GM21367 (cell line): ENCODE measurements at regions not wholly inside any gene's neighbourhood (a gene's known extent, or its start where the extent isn't known, plus 50 kb on each side); places are given as distances from the start of the nearest gene placed in this dataset.

ENCODE experiments used
- ATAC-seq: cut with Tn5 transposase; IDR thresholded peaks from one replicate; pipeline ENCODE4 v1.9.1; 2021; ENCODE audit not compliant: unreplicated experiment

DNA sequence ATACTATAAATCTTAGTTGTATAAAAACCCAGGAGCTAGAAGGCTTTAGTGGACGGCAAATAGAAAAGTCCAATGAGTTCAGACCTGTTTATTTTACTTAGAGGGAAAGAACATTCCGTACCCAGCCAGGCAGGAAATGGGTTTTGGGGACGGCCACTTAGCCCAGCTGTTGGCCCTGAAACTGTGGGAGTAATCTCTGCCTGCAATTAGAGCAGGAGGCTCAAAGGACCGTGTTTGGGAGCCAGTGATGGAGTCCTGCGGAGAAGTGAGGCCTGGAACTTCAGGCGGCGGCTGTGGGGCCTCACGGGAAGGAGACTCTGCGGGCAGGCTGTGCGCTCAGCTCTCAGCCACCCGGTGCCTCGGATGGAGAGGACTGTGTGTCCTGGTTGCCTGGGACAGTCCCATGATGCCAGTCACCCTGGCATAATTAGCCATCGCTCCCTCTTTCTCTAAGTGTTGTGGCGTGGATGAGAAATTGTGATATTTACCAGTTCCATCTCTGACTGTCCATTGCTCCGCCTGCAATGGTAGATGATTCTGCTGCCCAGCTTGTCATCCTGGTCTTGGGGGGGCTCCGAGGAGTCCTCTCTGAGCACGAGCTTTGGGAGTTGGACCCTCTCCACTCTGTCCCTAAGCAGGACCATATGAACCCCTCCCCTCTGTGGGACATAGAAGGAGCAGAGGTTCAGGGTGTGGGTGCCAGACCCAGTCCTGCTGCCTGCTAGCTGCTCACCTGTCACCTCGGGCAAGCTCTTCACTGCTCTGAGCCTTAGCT is 530.3 kb downstream of the TBC1D22A start:
- ATAC-seq: no peak

DNA sequence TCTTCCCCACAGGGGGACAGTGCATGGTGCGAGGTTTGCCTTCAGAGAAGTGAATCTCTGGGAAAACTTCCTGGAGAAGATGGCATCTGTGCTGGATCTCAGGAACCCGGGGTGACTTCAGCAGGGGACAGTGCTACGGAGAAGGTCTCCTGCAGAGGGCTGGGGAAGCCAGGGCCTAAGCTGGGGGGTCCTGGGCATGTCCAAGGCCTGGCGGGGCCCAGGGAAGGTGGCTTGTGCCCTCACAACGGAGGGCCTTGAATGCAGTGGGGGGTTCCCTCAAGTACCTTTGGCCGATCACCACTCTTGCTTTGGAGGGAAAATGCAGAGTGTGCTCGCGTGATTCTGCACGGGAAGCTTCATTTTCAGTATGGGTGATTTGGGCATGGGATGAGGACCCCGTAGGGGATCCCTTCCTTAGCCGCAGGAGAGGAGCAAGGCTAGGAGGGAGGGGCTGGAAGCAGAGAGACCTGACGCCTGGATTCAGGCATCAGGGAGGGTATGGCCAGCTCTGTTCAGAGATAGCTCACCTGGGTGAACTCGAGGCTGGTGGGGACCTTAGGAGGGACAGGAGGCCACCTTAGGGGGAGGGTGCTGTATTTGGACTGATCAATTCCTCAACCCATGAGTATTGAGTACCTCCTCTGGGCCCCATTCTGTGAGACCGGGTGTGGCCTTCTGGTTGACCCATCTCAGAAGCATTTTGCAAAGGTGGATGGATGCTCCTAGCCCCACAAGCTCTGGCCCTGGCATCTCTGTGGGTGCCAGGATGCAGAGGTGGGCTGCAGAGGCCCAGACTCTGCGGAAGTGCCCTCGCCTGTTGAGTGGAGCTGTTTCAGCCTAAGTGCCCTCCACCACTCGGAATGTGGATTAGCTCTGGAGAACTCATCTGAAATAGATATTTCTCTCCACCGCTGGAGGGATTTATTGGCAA is 529.4 kb downstream of the TBC1D22A start:
- ATAC-seq: no peak

DNA sequence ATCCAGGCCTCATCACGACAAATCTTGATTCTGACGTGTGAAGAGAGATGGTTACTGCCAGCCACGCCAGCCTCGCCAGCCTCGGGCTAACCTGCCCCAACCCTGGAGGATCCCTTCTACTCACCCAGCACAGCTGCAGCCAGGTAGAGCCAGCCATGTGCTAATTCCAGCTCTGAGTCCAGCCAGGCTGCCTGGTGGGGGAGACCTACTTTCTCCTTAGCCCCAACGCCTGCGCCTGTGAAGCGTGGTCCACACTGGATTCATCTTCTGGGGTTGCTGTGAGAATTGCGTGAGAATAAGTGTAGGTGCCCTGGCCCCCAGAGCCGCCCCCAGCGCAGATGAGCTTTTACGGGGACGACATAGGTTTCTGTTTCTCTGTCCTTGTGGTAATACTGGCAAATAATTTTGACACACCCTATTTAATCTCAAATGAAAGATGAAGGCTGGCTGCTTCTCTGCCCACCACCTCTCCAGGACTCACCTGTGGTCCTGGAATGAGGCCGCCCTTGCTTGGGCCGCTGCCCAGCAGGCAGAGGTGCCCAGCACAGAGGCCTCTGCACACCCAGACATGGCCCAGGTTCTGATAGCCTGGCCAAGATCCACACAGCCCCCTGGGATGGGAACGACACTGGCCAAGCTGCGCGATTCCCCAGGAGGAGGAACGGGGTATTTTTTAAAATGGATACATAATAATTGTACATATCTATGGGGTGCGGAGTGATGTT is 528.4 kb downstream of the TBC1D22A start:
- no peak for ATAC-seq

DNA sequence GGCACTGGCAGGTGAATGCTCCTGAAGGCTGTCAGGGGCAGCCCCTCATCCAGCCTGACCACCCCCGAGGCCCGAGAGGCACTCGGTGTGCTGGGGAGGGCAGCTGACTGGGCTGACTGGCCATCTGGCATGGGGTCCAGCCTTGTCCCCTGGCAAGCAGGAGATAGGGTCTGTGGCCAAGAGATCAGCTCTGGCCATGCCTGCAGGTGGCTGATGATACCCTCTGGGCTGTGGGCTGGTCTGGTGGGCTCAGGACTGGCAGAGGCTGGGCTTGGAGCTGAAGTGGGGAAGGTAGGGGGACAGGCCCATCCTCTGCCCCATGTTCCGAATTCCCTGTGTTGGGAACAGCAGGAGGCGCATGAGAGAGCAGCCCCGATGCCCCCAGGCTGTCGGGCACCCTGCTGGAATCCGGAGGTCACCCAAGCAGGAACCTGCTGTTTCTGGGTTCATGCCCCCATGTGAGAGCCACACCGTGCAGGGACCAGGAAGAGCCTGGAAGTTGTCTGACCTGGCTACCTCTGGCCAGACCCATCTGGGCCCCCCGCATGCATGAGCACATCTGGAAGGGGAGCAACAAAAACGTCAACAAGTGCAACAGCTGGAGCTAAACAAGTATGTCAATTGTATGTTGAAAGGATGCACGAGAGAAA is 527.0 kb downstream of the TBC1D22A start:
- ATAC-seq: no peak

DNA sequence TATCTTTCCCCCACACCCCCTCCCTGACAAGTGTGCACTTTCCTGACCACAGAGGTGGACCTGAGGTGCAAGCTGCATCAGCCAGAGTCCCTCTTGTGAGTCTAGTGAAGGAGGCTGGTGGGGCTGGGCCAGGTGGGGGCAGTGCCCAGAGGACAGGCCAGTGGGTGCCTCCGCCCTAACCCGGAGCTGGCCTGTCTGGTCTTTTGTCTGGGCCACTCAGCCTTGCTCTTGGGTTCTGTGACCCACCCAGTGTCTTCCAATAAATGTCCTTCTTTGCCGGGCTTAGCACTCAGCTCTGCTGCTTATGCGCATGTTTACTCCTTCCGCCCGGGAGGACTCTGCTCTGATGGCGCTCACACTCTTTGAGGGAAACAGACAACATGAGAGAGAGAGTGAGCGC is 526.2 kb downstream of the TBC1D22A start:
- ATAC-seq: no peak

DNA sequence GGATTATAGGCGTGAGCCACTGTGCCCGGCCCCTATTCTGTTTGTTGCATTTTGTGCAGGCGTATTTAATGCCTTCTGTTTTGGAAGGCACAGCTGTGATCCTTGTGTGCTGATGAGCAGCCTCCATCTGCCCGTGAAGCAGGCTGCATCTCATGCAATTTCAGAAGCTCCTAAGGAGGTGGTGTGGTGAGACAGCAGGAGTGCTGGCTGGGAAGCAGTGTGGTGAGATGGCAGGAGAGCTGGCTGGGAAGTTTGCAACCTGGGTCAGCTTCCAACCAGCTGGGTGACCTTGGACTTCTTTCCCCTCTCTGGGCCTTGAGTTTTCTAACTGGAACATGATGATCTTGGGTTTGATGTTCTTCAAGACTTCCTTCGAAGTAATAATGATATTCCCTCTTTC is 525.1 kb downstream of the TBC1D22A start:
- ATAC-seq: no peak

DNA sequence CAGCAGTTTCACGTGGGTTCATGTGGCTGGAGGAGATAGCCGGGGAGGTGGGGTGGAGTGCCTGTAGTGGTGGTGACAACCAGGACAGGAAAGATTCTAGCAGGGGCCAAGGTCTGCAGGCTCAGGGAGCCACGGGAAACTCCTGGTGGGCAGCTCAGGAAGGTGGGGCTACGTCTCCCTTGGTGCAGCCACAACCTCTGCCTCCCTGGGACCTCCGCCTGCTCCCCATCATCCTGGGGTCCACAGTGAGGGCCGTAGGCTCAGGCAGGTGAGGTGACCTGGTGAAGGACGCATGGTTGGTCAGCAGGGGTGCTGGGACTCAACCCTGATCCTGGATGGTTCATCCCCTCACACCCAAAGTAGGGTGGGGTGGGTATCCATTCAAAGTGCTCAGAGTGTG is 524.1 kb downstream of the TBC1D22A start:
- no peak for ATAC-seq

DNA sequence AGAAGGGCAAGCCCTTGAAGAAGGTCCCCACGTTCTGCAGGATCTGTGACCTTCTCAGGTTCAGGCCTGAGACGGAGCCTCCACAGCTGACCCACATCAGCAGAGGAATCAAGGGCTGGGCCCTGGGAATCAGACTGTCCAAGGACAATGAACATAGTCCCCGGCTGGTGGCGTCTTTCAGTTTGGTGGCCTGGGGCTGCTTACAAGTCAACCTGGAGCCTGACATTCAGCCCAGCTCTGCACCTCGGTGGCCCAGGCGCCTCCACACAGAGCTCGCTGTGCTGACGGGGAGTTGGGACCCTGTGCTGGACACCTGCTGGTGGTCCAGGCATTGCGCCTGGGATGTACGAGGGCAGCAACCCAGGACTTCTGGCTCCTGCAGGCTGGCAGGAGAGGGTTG is 523.5 kb downstream of the TBC1D22A start:
- ATAC-seq: no peak

DNA sequence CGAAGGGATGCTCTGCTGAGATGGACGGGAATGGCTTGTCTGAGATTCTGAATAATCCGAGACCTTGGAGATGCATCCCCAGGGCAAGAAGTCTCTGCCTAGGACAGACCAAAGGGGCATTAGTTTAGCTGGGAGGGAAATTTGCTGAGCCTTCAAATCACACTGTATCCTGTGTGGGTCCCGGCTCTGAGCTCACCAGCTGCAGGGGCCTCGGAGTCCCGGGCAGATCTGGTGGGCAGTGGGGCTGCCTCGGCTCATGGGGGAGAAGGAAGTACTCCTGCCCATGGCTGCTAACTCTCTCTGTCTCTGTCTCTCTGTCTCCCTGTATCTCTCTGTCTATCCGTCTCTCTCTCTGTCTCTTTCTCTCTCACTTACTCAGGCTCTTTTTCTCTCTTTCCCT is 522.4 kb downstream of the TBC1D22A start:
- no peak for ATAC-seq

DNA sequence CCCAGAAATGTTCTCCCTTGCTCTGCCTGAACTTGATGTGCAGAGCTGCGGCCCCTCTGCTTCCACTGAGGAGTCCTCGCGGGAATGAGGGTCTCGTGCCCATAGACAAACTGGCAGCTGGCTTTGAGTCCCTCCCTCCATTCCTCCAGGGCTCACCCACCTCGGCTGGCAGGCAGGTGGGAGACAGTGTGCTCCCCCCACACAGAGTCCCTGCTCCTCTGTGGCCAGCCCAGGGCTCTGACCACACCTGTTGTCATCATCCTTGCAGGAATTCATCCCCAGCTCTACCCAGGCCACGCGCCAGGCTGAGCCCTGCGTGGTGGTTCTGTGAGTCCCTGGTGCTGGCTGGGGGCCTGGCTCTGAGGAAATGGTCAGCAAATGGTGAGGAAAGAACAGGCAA is 521.9 kb downstream of the TBC1D22A start:
- no peak for ATAC-seq

DNA sequence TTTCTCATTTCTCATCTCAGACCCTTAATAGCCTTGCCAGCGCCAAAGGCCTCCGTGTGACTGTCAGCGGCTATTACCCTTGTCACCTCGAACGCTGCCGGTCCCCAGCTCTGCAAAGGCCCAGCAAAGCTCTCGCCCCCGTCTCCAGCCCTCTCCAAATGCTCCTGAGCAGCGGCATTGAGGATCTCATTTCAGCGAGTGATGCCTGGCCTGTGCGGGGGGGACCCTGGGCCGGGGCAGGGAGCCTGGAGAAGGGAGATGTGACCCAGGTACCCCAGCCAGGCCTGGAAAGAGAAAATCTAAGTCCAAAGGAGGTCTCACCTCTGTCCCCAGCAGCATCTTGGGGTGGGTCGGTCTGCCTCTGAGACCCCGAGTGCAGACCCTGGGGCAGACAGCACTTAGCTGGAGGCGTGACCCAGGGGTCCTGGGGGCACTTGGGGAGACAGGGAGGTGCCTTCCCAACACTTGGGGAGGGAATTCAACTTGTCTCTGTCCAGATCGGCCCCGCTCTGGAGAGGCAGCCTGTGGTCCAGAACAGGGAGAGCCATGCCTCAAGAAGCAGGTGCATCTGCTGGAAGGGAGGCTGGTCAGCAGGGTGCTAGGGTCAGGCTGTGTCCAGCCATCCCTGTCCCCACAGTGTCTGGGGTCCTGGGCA is 521.3 kb downstream of the TBC1D22A start:
- ATAC-seq: no peak

DNA sequence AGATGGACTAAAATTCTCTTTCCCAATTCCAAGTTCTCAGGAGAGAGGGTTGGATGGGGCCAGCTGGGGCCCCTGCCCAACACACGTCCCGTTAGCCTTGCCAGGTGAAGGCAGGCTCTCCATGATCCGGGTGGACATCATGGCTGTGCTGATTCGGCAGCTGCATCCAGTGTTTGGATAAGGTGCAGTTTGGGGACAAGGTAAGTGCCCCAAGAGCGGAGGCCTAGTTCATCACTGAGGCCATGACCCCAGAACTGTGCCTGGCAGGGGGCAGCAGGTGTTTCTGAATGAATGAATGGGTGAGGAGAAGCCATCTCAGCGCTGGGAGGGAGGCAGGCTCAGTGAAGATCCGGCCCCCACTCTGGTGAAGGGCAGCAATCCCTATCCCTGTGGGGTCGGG is 520.4 kb downstream of the TBC1D22A start:
- no peak for ATAC-seq

DNA sequence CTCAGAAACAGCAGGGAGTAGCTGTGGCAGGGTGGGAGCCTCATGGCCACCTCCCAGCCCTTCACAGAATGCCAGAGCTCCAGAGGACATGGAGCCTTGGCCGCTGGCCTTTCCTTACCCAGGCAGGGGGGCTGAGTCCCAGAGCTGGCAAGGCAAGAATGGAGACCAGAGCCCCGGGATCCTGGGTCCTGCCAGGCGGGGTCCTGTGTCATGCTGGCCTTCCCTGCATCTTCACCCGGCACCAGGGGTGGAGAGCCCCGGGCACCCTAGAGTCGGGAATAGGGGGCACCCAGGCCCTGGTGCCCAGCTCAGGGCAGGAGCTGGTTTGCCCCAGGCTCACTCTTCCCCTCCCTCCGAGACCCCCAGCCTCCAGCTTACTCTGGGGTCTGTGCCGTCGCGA is 519.9 kb downstream of the TBC1D22A start:
- ATAC-seq: no peak

DNA sequence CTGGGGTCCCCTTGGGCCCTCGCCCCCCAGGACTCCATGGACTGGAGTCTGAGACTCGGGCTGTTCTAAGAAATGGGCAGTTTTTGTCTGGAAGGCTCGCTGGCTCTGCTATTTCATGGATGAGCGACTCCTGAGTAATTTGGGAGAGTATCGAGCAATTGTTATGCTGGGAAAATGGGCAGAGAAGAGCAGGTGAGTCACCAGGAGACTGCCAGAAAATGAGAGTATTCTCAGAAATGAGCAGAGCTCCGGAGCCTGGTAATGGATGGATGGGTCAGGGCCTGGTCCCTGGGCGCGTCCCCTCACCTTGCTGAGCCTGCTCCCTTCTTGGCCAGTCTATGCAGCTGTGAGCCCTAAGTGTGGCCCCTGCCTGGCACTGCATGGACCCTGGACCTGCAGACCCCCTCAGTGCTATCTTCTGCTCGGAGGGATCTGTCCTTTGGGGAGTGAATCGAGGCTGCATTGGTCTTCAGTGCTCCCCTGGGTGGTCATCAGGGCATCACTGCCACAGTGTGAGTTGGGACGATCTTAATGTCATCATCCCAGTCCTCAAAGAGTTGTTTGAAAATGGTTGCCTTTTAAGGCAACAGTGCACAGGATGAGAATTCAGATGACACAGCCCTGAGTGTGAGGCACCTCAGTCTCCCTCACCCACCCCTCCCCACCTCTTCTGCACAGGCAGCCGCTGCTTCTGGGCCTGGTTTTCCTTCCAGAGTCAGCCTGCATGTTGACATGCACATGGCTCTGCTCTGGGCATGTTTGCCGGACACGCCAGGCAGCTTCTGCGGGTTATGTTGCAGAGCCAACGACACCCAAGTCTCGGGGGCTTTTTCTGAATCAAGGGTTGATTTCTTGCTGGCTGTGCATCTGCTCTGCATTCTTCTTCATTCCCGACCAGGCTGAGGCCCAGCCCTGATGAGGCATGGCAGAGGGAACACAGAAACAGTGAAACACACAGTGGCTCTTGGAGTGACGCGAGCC is 519.0 kb downstream of the TBC1D22A start:
- ATAC-seq: no peak

DNA sequence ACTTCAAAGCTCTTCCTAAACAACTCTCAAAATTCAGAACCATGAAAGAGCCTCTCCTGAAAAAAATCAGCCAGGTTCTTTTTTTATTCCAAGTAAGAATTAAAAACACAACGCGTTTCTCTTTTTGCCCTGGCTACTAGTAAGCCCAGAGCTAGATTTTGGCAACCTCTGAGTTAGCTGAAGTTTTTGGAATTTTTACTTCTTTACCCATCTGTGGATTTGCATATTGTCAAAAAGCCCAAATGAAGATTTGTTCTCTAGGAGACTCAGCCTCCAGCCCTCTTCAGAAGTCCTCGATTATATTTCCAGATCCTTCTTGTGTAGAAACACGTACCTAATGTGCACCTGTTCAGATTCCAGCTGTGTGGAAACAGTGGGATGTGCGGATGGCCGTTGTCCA is 517.9 kb downstream of the TBC1D22A start:
- no peak for ATAC-seq

DNA sequence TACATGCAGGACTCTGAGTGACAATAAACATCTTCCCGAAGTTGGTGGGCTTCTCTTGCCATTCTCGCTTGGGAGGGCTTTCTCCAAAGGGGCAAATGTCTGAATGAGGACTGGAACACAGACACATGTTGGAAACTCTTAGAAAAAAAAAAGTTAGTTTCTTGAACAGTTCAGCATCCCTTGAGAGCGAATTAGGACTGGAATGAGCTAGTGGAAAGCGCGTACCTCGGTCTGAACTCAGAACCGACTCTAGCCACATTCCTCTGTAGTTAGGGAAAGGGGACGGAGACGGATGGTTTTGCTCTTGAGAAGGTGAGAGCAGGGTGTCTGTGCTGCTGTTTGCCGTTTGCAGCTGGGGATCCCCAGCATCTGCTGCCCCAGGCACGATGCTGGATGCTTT is 517.3 kb downstream of the TBC1D22A start:
- ATAC-seq: no peak

DNA sequence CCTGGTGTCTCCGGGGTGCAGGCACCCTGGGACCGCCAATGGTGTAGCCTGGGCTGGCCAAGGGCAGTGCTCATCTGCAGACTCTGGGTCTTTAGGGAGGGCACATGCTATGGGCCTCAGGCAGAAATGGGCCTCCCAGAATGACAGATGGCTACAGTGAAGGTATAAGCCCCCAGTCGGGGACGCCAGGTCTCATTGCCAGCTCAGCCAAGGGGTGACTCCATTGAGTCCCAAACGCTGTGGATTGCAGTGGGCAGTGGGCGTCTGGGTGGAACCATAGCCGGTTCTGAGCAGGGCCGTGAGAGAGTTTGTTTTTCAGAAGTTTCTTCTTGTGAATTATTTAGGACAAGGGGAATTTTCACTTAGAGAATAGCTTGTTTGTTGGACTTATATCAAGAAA is 516.9 kb downstream of the TBC1D22A start:
- no peak for ATAC-seq

DNA sequence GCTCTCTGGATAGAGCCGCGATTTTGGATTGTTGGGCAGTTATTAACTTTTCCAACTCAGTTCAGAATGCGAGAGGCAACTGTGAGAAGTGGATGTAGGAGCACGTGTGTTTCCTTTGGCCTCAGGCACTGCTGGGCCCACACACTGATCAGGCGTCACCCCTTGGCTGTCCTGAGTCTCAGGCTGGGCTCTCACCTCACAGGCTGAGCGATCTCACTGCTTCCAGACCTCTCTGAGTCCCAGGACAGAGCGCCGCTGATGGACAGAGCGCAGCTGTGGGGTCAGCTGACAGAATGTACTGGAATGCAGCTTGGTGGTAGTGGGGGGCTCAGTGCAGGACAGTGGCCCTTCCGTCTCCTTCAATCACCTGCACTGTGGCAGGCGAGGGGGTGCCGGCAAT is 516.2 kb downstream of the TBC1D22A start:
- no peak for ATAC-seq

DNA sequence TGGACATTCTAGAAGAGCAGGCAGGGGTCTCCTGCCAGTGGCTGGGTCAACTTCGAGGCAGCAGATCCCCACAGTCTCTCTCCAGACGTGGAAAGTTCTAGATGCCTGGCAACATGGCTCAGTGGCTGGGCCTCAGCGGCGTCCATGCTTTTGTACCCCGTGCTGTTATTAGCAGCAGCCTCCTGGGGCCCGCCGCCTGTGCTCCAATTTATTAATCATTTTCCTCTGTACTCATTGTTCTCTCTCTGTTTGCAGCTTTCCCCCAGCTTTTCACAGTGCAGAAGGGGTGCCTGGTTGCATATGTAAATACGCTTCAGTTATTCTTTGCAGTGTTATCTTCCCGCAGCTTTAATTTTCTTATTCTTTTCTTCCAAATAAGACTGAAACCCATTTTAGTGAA is 515.1 kb downstream of the TBC1D22A start:
- no peak for ATAC-seq
